GM12878 (cell line): ENCODE measurements at regions not wholly inside any gene's neighbourhood (a gene's known extent, or its start where the extent isn't known, plus 50 kb on each side); places are given as distances from the start of the nearest gene placed in this dataset.

Experiments
- ATAC-seq: fragments of 200-7000 bp; cut with Tn5 transposase; 3 replicates; pipeline ENCODE4 v1.9.1; 2020; ENCODE audit warnings: mild to moderate bottlenecking, moderate library complexity
- BruUV-seq: library from RNA; stranded (reverse); fragments of 400-500 nt; replicated peaks from 2 replicates; lab custom pipeline; 2021; lab: Mats Ljungman, UMichigan
- CTCF ChIA-PET: fragments of 300-600 bp; sonication (Branson Sonifier 250); formaldehyde crosslinking; extraction: SDS; loops from one replicate; lab custom pipeline; 2021; ENCODE audit warnings: inconsistent platforms; lab: Yijun Ruan, JAX
- POLR2A ChIA-PET: fragments of 350-600 bp; formaldehyde crosslinking; extraction: SDS; loops from one replicate; lab custom pipeline; 2021; ENCODE audit warnings: inconsistent platforms; lab: Charles Lee
- RAD21 ChIA-PET: fragments of 300-600 bp; sonication (Branson Sonifier 250); formaldehyde crosslinking; loops from one replicate; lab custom pipeline; 2023; ENCODE audit warnings: antibody characterized with exemption; ENCODE audit not compliant: unreplicated experiment; lab: Charles Lee
- SMC1A ChIA-PET: fragments of 300-600 bp; sonication (Branson Sonifier 250); formaldehyde crosslinking; loops from one replicate; lab custom pipeline; 2023; ENCODE audit not compliant: unreplicated experiment, uncharacterized antibody; lab: Charles Lee
- DNase-seq: peaks from one replicate; pipeline ENCODE4 v3.0.0-alpha.2; 2011; ENCODE audit warnings: low read depth, low spot score
- FAIRE-seq: peaks from 3 replicates; lab custom pipeline; 2011; peaks lifted over from hg19 to GRCh38; lab: Jason Lieb, UNC
- H2AFZ ChIP-seq: 2 replicates; pipeline ENCODE4 v1.6.0; 2011; ENCODE audit warnings: low read depth, low read length, control low read depth; ENCODE audit not compliant: control insufficient read depth
- H3K27ac ChIP-seq: 2 replicates; pipeline ENCODE4 v1.5.1; 2011; ENCODE audit warnings: control low read depth; ENCODE audit not compliant: control insufficient read depth, insufficient read depth
- H3K27me3 ChIP-seq, 2 experiments: replicated peaks in 1 of 2; 2 replicates each; pipeline versions ENCODE4 v1.6.0 to v1.6.1; 2011; ENCODE audit warnings: low read length in 1 of 2; ENCODE audit not compliant: control insufficient read depth in 2 of 2, insufficient read depth in 2 of 2
- H3K36me3 ChIP-seq, 2 experiments: 2 replicates each; pipeline ENCODE4 v1.5.1; 2011; ENCODE audit warnings: low read length in 1 of 2; ENCODE audit not compliant: control insufficient read depth in 2 of 2, insufficient read depth in 2 of 2
- H3K4me1 ChIP-seq: 2 replicates; pipeline ENCODE4 v1.6.1; 2011; ENCODE audit warnings: mild to moderate bottlenecking, low read length, moderate library complexity, mixed read lengths; ENCODE audit not compliant: control insufficient read depth, insufficient read depth
- H3K4me2 ChIP-seq: 2 replicates; pipeline ENCODE4 v1.6.0; 2011; ENCODE audit warnings: control low read depth; ENCODE audit not compliant: control insufficient read depth, insufficient read depth
- H3K4me3 ChIP-seq: fragments of 200-600 bp; sonication (generic); 2 replicates; pipeline ENCODE4 v1.5.1; 2016
- H3K79me2 ChIP-seq: 2 replicates; pipeline ENCODE4 v1.6.0; 2011; ENCODE audit warnings: low read length; ENCODE audit not compliant: control insufficient read depth, insufficient read depth
- H3K9ac ChIP-seq: 2 replicates; pipeline ENCODE4 v1.8.0; 2011; ENCODE audit warnings: low read length, control low read depth, mixed read lengths; ENCODE audit not compliant: control insufficient read depth, insufficient read depth
- H3K9me3 ChIP-seq: replicated peaks from 3 replicates; pipeline ENCODE4 v1.5.1; 2011; ENCODE audit warnings: mild to moderate bottlenecking, low read length; ENCODE audit not compliant: control insufficient read depth, insufficient read depth
- H4K20me1 ChIP-seq: 2 replicates; pipeline ENCODE4 v1.6.0; 2011; ENCODE audit not compliant: control insufficient read depth, insufficient read depth
- CBX3 ChIP-seq: fragments of 200-600 bp; sonication (generic); IDR thresholded peaks from 2 replicates; pipeline ENCODE4 v1.6.1; 2016; ENCODE audit warnings: low read depth, borderline replicate concordance
- CREB1 ChIP-seq: IDR thresholded peaks from 2 replicates; pipeline ENCODE4 v1.6.1; 2012; ENCODE audit warnings: low read depth, mild to moderate bottlenecking, inconsistent platforms
- ETV6 ChIP-seq, 2 experiments: fragments of 450-650 bp in 1 of 2; IDR thresholded peaks in 1 of 2; conservative IDR thresholded peaks in 1 of 2; 2 replicates each; pipeline ENCODE4 v1.6.1; 2014; ENCODE audit warnings: antibody characterized with exemption in 1 of 2, borderline replicate concordance in 1 of 2, low read depth in 1 of 2, mild to moderate bottlenecking in 1 of 2, moderate library complexity in 1 of 2
- EZH2 ChIP-seq: IDR thresholded peaks from 2 replicates; pipeline ENCODE4 v1.6.1; 2012; ENCODE audit warnings: low read depth, mild to moderate bottlenecking, control low read depth, inconsistent platforms, low read length, borderline replicate concordance; ENCODE audit not compliant: control insufficient read depth
- GATAD2B ChIP-seq: fragments of 450-650 bp; conservative IDR thresholded peaks from 2 replicates; pipeline ENCODE4 v1.6.1; 2017; ENCODE audit warnings: low read depth, mild to moderate bottlenecking, moderate library complexity
- HCFC1 ChIP-seq: fragments of 150-350 bp; IDR thresholded peaks from 2 replicates; pipeline ENCODE4 v1.6.1; 2014; ENCODE audit warnings: low read length
- IKZF1 ChIP-seq: fragments of 450-650 bp; conservative IDR thresholded peaks from 2 replicates; pipeline ENCODE4 v1.6.1; 2017; ENCODE audit warnings: antibody characterized with exemption, mild to moderate bottlenecking
- NR2F1 ChIP-seq: fragments of 450-650 bp; conservative IDR thresholded peaks from 2 replicates; pipeline ENCODE4 v1.6.1; 2017; ENCODE audit warnings: mild to moderate bottlenecking
- POLR2A ChIP-seq: IDR thresholded peaks from 2 replicates; pipeline ENCODE4 v1.6.1; 2011; ENCODE audit warnings: low read depth, mild to moderate bottlenecking, low read length
- POLR2AphosphoS5 ChIP-seq: IDR thresholded peaks from 2 replicates; pipeline ENCODE4 v1.6.1; 2011; ENCODE audit warnings: mild to moderate bottlenecking, low read length, inconsistent platforms
- RAD21 ChIP-seq: IDR thresholded peaks from 2 replicates; pipeline ENCODE4 v1.6.1; 2011; ENCODE audit warnings: mild to moderate bottlenecking, low read depth, low read length, moderate library complexity; ENCODE audit not compliant: insufficient read depth
- REST ChIP-seq: IDR thresholded peaks from 2 replicates; pipeline ENCODE4 v1.6.1; 2012; ENCODE audit warnings: mild to moderate bottlenecking, low read depth, low read length
- TBL1XR1 ChIP-seq: IDR thresholded peaks from 2 replicates; pipeline ENCODE4 v1.6.1; 2012; ENCODE audit warnings: low read depth, low read length, improper control_type of control experiment
- ZBTB11 ChIP-seq: fragments of 450-650 bp; formaldehyde crosslinking; IDR thresholded peaks from 2 replicates; pipeline ENCODE4 v1.5.0; 2022; ENCODE audit warnings: mild to moderate bottlenecking, missing genetic modification characterization
- ZNF207 ChIP-seq: fragments of 450-650 bp; IDR thresholded peaks from 2 replicates; pipeline ENCODE4 v1.6.1; 2014; ENCODE audit warnings: antibody characterized with exemption, mild to moderate bottlenecking, borderline replicate concordance
- ZNF622 ChIP-seq: fragments of 450-650 bp; IDR thresholded peaks from 2 replicates; pipeline ENCODE4 v1.6.1; 2017; ENCODE audit warnings: mild to moderate bottlenecking, inconsistent platforms
- ZSCAN29 ChIP-seq: fragments of 450-650 bp; IDR thresholded peaks from 2 replicates; pipeline ENCODE4 v1.6.1; 2017; ENCODE audit warnings: mild to moderate bottlenecking, moderate library complexity
- WGBS: methylation state at CpG from one replicate; pipeline ENCODE4 v1.1.6; 2016; ENCODE audit warnings: low lambda C conversion rate; ENCODE audit not compliant: insufficient replicate concordance, insufficient coverage; ENCODE audit errors: missing lambda C conversion rate; 5-methylcytosine and 5-hydroxymethylcytosine counted together
- in situ Hi-C: fragments of 300-500 bp; cut with MboI; formaldehyde crosslinking; loops from 9 replicates; pipeline ENCODE4 v1.14.3; 2018; ENCODE audit warnings: mixed read lengths
- intact Hi-C: fragments of 100-400 bp; cut with micrococcal nuclease; formaldehyde crosslinking; loops from one replicate; pipeline ENCODE4 v1.14.2; 2022; ENCODE audit not compliant: unreplicated experiment

GRCh38 chr2:155157711-155158110 is 459.2 kb downstream of the KCNJ3 start:
- H3K27ac ChIP-seq: no peak overlapping the region
- DNase-seq: no peak
- ATAC-seq: no peak
- WGBS: 46% methylated on average over 2 of the region's 2 CpGs
- no peak overlapping the region for H2AFZ ChIP-seq
- ChIA-PET RAD21 (no interaction called here), SMC1A (interaction anchor here (1.6 kb wide), 1 partner anchor 22 kb away, joined by 3 read pairs; no protein-coding TSS in a partner anchor), CTCF (no interaction called here), POLR2A (interaction anchor here (0.6 kb wide), 1 partner anchor 22 kb away, joined by 3 read pairs; no protein-coding TSS in a partner anchor)
- H3K9me3 ChIP-seq: no peaks in the 10 kb centered on the region
- H3K9ac ChIP-seq: no peak overlapping the region
- H3K79me2 ChIP-seq: no peaks in the 10 kb centered on the region
- TF ChIP-seq ZSCAN29 (no peak), ETV6 (conservative IDR thresholded peaks at IDR 0.05 in 1 of 2, IDR thresholded peaks at IDR 0.05 in 1 of 2; ENCODE audit: borderline replicate concordance in 1 of 2, low read depth in 1 of 2) (no peak), NR2F1 (no peak), IKZF1 (no peak), RAD21 (no peak), EZH2 (no peak), ZNF622 (no peak), HCFC1 (no peak), POLR2AphosphoS5 (no peak), POLR2A (no peak), GATAD2B (no peak), CREB1 (no peak), ZNF207 (no peak), REST (no peak), ZBTB11 (no peak), TBL1XR1 (no peak), CBX3 (no peak)
- no peaks in the 10 kb centered on the region for H3K27me3 ChIP-seq
- no peak overlapping the region for H3K4me3 ChIP-seq
- no peaks in the 10 kb centered on the region for H3K36me3 ChIP-seq
- intact Hi-C loops: no loop called here
- BruUV-seq: no TSS peak
- no peak overlapping the region for H3K4me2 ChIP-seq
- in situ Hi-C loops: no loop called here
- FAIRE-seq: no peak
- no peaks in the 10 kb centered on the region for H4K20me1 ChIP-seq
- H3K4me1 ChIP-seq: no peaks in the 10 kb centered on the region
